ENCODE measurements at regions not wholly inside any gene's neighbourhood (a gene's known extent, or its start where the extent isn't known, plus 50 kb on each side); places are given as distances from the start of the nearest gene placed in this dataset.

DNA sequence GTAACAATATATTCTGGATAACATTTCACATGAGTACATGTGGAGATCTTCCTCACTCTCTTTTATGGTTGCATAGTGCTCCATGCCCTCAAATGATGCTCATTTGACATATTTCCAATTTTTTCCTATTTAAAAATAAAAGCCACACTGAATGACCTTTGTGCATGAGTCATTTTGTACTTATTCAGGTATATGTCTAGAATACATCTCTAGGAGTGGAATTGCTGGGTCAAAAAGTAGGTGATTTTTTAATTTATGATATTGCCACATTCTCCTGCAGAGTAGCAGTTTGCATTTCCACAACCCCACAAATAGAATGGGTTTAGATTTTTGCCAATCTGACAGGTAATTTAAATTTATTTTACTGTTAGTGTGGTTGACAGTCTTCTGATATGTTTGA, 104.8 kb downstream of the RPAP3 start:
- no peak for TF ChIP-seq EZH2 (IDR thresholded peaks at IDR 0.05; ENCODE audit: insufficient read depth, poor library complexity, severe bottlenecking)
- TF ChIP-seq EZH2phosphoT487 (IDR thresholded peaks at IDR 0.05; ENCODE audit: insufficient read depth, low read depth), result no peak
